ENCODE measurements at regions not wholly inside any gene's neighbourhood (a gene's known extent, or its start where the extent isn't known, plus 50 kb on each side); places are given as distances from the start of the nearest gene placed in this dataset.

DNA sequence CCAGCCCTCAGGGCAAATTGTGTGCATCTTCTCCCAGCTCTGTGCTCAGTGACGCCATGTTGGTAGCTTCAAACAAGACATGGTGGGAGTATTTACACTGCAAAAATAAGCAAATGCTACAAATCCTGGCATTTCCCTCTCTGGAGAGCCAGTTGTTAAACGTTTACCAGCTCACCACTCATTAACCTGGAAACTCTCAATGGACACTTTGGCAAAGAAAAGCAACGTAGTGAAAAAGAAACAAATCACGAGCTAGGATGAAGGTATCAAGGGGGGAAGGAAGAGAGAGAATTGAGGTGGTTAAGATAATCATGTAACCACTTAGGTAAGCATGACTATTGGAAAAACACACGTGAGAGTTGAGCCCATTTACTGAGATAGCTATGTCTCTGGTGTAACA, 72.5 kb downstream of the MRPS30 start:
- Histone ChIP-seq H3K27ac (no peak overlapping the region), H3K36me3 (no peaks in the 10 kb centered on the region), H3K4me1 (no peaks in the 10 kb centered on the region), H3K27me3 (no peaks in the 10 kb centered on the region), H3K4me3 (no peak overlapping the region), H3K9me3 (no peaks in the 10 kb centered on the region)
- intact Hi-C loops (cut with DNase I; ENCODE audit: low total_unique reads): no loop called here
- DNase-seq (ENCODE audit: low spot score in 2 of 2): no peak
- TF ChIP-seq POLR2AphosphoS5 (IDR thresholded peaks at IDR 0.05) (no peak), POLR2A (IDR thresholded peaks at IDR 0.05) (no peak)
- TF ChIP-seq, protein P1, sequence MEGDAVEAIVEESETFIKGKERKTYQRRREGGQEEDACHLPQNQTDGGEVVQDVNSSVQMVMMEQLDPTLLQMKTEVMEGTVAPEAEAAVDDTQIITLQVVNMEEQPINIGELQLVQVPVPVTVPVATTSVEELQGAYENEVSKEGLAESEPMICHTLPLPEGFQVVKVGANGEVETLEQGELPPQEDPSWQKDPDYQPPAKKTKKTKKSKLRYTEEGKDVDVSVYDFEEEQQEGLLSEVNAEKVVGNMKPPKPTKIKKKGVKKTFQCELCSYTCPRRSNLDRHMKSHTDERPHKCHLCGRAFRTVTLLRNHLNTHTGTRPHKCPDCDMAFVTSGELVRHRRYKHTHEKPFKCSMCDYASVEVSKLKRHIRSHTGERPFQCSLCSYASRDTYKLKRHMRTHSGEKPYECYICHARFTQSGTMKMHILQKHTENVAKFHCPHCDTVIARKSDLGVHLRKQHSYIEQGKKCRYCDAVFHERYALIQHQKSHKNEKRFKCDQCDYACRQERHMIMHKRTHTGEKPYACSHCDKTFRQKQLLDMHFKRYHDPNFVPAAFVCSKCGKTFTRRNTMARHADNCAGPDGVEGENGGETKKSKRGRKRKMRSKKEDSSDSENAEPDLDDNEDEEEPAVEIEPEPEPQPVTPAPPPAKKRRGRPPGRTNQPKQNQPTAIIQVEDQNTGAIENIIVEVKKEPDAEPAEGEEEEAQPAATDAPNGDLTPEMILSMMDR (IDR thresholded peaks at IDR 0.05): no peak

DNA sequence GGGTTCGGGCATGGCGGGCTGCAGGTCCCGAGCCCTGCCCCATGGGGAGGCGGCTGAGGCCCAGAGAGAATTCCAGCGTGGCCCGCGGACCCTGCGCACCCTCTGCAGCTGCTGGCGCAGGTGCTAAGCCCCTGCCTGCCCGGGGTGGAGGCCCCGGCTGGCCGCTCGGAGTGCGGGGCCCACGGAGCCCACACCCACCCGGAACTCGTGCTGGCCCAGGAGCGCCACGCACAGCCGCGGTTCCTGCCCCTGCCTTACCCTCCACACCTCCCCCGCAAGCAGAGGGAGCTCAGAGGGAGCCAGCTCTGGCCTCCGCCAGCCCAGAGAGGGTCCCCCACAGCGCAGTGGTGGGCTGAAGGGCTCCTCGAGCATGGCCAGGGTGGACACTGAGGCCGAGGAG, 75.3 kb downstream of the MRPS30 start:
- DNase-seq (ENCODE audit: low spot score in 2 of 2): no peak
- intact Hi-C loops (cut with DNase I; ENCODE audit: low total_unique reads): no loop called here
- H3K9me3 ChIP-seq: no peaks in the 10 kb centered on the region
- TF ChIP-seq POLR2A (IDR thresholded peaks at IDR 0.05) (no peak), POLR2AphosphoS5 (IDR thresholded peaks at IDR 0.05) (no peak)
- TF ChIP-seq, protein P1 (IDR thresholded peaks at IDR 0.05): no peak
- no peaks in the 10 kb centered on the region for H3K27me3 ChIP-seq
- no peak overlapping the region for H3K4me3 ChIP-seq
- no peaks in the 10 kb centered on the region for H3K36me3 ChIP-seq
- H3K4me1 ChIP-seq: no peaks in the 10 kb centered on the region
- no peak overlapping the region for H3K27ac ChIP-seq

GRCh38 chr5:44885903-44886302, 77.2 kb downstream of the MRPS30 start:
- intact Hi-C loops (cut with DNase I; ENCODE audit: low total_unique reads): no loop called here
- H3K4me1 ChIP-seq: no peaks in the 10 kb centered on the region
- no peaks in the 10 kb centered on the region for H3K27me3 ChIP-seq
- TF ChIP-seq, protein P1 (IDR thresholded peaks at IDR 0.05): no peak
- TF ChIP-seq POLR2A (IDR thresholded peaks at IDR 0.05) (no peak), POLR2AphosphoS5 (IDR thresholded peaks at IDR 0.05) (no peak)
- H3K4me3 ChIP-seq: no peak overlapping the region
- no peak overlapping the region for H3K27ac ChIP-seq
- no peaks in the 10 kb centered on the region for H3K9me3 ChIP-seq
- no peak for DNase-seq (ENCODE audit: low spot score in 2 of 2)
- no peaks in the 10 kb centered on the region for H3K36me3 ChIP-seq

DNA sequence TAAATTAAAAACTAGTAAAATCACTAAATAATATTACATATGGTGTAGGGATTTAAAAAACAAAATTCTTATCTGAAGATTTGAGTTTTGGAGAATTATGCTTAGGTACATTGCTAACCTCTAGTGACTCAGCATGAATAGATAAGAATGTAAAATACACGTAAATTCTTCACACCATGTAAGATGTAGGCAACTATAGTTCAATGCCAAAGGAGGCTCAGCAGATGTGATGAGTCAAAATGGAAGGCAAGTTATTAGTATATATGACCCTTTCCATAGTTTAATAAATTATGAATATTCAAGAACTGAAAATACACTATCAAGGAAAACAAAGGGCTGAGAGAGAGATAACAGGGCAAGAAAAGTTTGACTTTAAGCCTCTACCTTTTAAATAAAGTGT, 79.0 kb downstream of the MRPS30 start:
- Histone ChIP-seq H3K4me1 (no peaks in the 10 kb centered on the region), H3K27me3 (no peaks in the 10 kb centered on the region), H3K9me3 (no peaks in the 10 kb centered on the region), H3K27ac (no peak overlapping the region), H3K36me3 (no peaks in the 10 kb centered on the region), H3K4me3 (no peak overlapping the region)
- DNase-seq (ENCODE audit: low spot score in 2 of 2): no peak
- intact Hi-C loops (cut with DNase I; ENCODE audit: low total_unique reads): no loop called here
- no peak for TF ChIP-seq POLR2A (IDR thresholded peaks at IDR 0.05)
- TF ChIP-seq POLR2AphosphoS5 (IDR thresholded peaks at IDR 0.05): no peak
- TF ChIP-seq, protein P1 (IDR thresholded peaks at IDR 0.05): no peak

DNA sequence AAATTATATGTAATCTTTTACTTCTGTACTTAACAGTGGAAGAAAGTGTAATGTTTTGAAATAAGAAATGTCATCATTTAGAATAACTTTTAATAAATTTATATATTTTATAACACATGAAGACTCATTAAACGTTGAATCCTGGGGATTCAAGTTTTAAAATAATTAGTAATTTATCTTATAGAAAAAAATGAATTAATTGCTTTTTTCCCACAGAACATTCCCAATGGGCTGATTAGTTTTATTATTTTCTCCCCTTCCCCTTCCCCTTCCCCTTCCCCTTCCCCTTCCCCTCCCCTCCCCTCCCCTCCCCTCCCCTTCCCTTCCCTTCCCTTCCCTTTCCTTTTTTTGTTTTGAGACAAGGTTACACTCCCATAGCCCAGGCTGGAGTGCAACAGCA, 79.7 kb downstream of the MRPS30 start:
- Histone ChIP-seq H3K4me3 (no peak overlapping the region), H3K27ac (no peak overlapping the region), H3K9me3 (no peaks in the 10 kb centered on the region), H3K4me1 (no peaks in the 10 kb centered on the region), H3K27me3 (no peaks in the 10 kb centered on the region), H3K36me3 (no peaks in the 10 kb centered on the region)
- intact Hi-C loops (cut with DNase I; ENCODE audit: low total_unique reads): no loop called here
- TF ChIP-seq POLR2A (IDR thresholded peaks at IDR 0.05) (no peak), POLR2AphosphoS5 (IDR thresholded peaks at IDR 0.05) (no peak)
- TF ChIP-seq, protein P1 (IDR thresholded peaks at IDR 0.05): no peak
- DNase-seq (ENCODE audit: low spot score in 2 of 2): no peak

All from breast epithelium (tissue), 4 donors.